ENCODE measurements at regions not wholly inside any gene's neighbourhood (a gene's known extent, or its start where the extent isn't known, plus 50 kb on each side); places are given as distances from the start of the nearest gene placed in this dataset.

GRCh38 chr16:49067776-49068175, 213.9 kb downstream of the CBLN1 start:
- peaks cover 9% of the 10 kb centered on the region for H3K27me3 Mint-ChIP-seq
- TF ChIP-seq CTCF (IDR thresholded peaks at IDR 0.05; ENCODE audit: unreplicated experiment), result no peak
- DNase-seq (ENCODE audit: low spot score, unreplicated experiment), result no peak
- no peak overlapping the region for H3K27ac Mint-ChIP-seq
- H3K36me3 Mint-ChIP-seq (ENCODE audit: insufficient read depth), result no peaks in the 10 kb centered on the region
- no peak overlapping the region for H3K4me3 Mint-ChIP-seq (ENCODE audit: low read depth)
- no peaks in the 10 kb centered on the region for H3K4me1 Mint-ChIP-seq (ENCODE audit: low read depth)
- H3K9me3 Mint-ChIP-seq (ENCODE audit: low read depth), result peaks cover 4% of the 10 kb centered on the region

GRCh38 chr16:49061137-49061714, 220.4 kb downstream of the CBLN1 start:
- Mint-ChIP-seq H3K27ac (no peak overlapping the region), H3K4me3 (ENCODE audit: low read depth) (no peak overlapping the region), H3K9me3 (ENCODE audit: low read depth) (no peaks in the 10 kb centered on the region), H3K4me1 (ENCODE audit: low read depth) (no peaks in the 10 kb centered on the region), H3K27me3 (peaks cover 9% of the 10 kb centered on the region), H3K36me3 (ENCODE audit: insufficient read depth) (no peaks in the 10 kb centered on the region)
- TF ChIP-seq CTCF (IDR thresholded peaks at IDR 0.05; ENCODE audit: unreplicated experiment), result no peak
- DNase-seq (ENCODE audit: low spot score, unreplicated experiment), result no peak

GRCh38 chr16:49060728-49061127, 220.9 kb downstream of the CBLN1 start:
- Mint-ChIP-seq H3K27me3 (peaks cover 9% of the 10 kb centered on the region), H3K36me3 (ENCODE audit: insufficient read depth) (no peaks in the 10 kb centered on the region), H3K4me1 (ENCODE audit: low read depth) (no peaks in the 10 kb centered on the region), H3K4me3 (ENCODE audit: low read depth) (no peak overlapping the region), H3K9me3 (ENCODE audit: low read depth) (no peaks in the 10 kb centered on the region), H3K27ac (no peak overlapping the region)
- no peak for TF ChIP-seq CTCF (IDR thresholded peaks at IDR 0.05; ENCODE audit: unreplicated experiment)
- DNase-seq (ENCODE audit: low spot score, unreplicated experiment), result no peak

GRCh38 chr16:49058382-49058781, 223.3 kb downstream of the CBLN1 start:
- Mint-ChIP-seq H3K4me1 (ENCODE audit: low read depth) (no peaks in the 10 kb centered on the region), H3K4me3 (ENCODE audit: low read depth) (no peak overlapping the region), H3K27ac (no peak overlapping the region), H3K27me3 (peaks cover 9% of the 10 kb centered on the region), H3K9me3 (ENCODE audit: low read depth) (no peaks in the 10 kb centered on the region), H3K36me3 (ENCODE audit: insufficient read depth) (no peaks in the 10 kb centered on the region)
- DNase-seq (ENCODE audit: low spot score, unreplicated experiment), result no peak
- no peak for TF ChIP-seq CTCF (IDR thresholded peaks at IDR 0.05; ENCODE audit: unreplicated experiment)

- DNase-seq (ENCODE audit: low spot score, unreplicated experiment), result no peak
- H3K4me1 Mint-ChIP-seq (ENCODE audit: low read depth), result no peaks in the 10 kb centered on the region
- TF ChIP-seq CTCF (IDR thresholded peaks at IDR 0.05; ENCODE audit: unreplicated experiment), result no peak
- no peaks in the 10 kb centered on the region for H3K9me3 Mint-ChIP-seq (ENCODE audit: low read depth)
- H3K36me3 Mint-ChIP-seq (ENCODE audit: insufficient read depth), result no peaks in the 10 kb centered on the region
- H3K27ac Mint-ChIP-seq, result no peak overlapping the region
- no peak overlapping the region for H3K4me3 Mint-ChIP-seq (ENCODE audit: low read depth)
- peaks cover 9% of the 10 kb centered on the region for H3K27me3 Mint-ChIP-seq
Measured at GRCh38 chr16:49057936-49058335, 223.7 kb downstream of the CBLN1 start.

All from progenitor cell of endocrine pancreas (in vitro differentiated cells).